DND-41 (cell line): ENCODE measurements at regions not wholly inside any gene's neighbourhood (a gene's known extent, or its start where the extent isn't known, plus 50 kb on each side); places are given as distances from the start of the nearest gene placed in this dataset.
"Not testable (repeated sequence)": the region's sequence is repeated elsewhere in the genome, so short reads cannot be mapped to it uniquely, and the experiment has no call there.

Source experiments
- CTCF ChIP-seq: IDR thresholded peaks from 2 replicates; pipeline ENCODE4 v1.5.1; 2012; ENCODE audit warnings: borderline replicate concordance, low read length, moderate library complexity, mild to moderate bottlenecking; ENCODE audit not compliant: poor library complexity, severe bottlenecking; ENCODE audit errors: extremely low read depth
- EZH2 ChIP-seq: IDR thresholded peaks from 3 replicates; pipeline ENCODE4 v1.6.1; 2012; ENCODE audit warnings: borderline replicate concordance, low read depth, mild to moderate bottlenecking, moderate library complexity, low read length, inconsistent platforms; ENCODE audit not compliant: severe bottlenecking

GRCh38 chr14:105684056-105684455 lies 157.7 kb downstream of the TMEM121 start:
- not testable (repeated sequence) for TF ChIP-seq EZH2, CTCF
